AML-193 (cell line): ENCODE measurements at regions not wholly inside any gene's neighbourhood (a gene's known extent, or its start where the extent isn't known, plus 50 kb on each side); places are given as distances from the start of the nearest gene placed in this dataset.
"Not testable (repeated sequence)": the region's sequence is repeated elsewhere in the genome, so short reads cannot be mapped to it uniquely, and the experiment has no call there.

Source experiments
- DNase-seq, 2 experiments: peaks; one replicate each; lab custom pipeline; 2025; lab: John Stamatoyannopoulos, UW

- DNase-seq, result no peak
Observed at GRCh38 chr2:212913640-212914306, 237.6 kb downstream of the IKZF2 start.

- no peak for DNase-seq
Observed at GRCh38 chr2:212912445-212913103, 238.8 kb downstream of the IKZF2 start.

DNA sequence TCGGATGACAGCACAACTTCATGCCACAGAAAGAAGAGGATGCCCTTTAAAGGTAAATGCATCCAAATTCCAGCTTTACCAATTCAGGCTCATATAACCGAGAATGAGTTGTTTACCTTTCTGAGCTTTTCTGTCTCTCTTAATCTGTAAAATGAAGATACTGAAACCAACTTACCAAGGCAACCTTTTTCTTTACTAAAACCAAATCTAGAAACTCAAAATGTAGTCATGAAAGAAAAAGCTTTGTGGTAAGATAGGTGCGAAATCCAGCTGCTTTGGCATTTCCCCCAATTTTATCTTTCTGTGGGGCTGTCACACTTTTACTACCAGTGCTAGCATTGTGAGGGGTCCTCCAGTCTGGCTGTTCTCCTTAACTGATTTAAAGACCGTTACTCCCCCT is 240.4 kb downstream of the IKZF2 start:
- no peak for DNase-seq

DNA sequence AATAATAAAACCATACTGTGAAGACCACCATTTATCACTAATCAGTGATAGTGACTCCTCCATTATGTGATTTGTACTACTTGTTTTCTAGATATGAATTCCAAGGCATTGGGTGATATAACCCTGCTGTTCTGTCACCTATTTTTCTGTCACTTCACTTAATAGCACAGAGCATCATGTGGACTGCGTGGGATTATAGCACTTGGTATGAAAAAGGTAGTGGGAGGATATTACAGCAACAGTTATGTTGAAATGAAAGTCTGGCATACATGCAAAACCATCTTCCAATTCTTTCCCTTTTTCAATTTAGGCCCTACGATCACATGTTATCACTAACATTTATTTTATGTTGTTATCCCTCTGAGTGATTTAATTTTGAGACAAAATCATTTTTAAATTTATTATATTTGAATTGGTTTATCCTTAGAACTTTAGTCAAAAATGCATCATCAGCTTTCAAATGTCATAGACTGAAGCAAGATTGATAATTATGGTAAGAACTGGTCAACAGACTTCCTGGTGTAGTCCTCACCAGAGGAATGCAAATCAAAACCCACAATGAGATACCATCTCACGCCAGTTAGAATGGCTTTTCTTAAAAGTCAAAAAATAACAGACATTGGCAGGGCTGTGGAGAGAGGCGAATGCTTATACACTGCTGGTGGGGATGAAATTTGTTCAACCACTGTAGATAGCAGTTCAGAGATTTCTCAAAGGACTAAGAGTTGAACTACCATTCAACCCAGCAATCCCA is 242.6 kb downstream of the IKZF2 start:
- no peak for DNase-seq

GRCh38 chr2:212908031-212908430 is 243.4 kb downstream of the IKZF2 start:
- no peak for DNase-seq

- DNase-seq, result no peak
Observed at GRCh38 chr2:212906620-212907019, 244.8 kb downstream of the IKZF2 start.

GRCh38 chr2:212905640-212906201 is 245.7 kb downstream of the IKZF2 start:
- DNase-seq, result no peak

- DNase-seq, result peak; percentile 16 to 38
Observed at GRCh38 chr2:212904646-212905045, 246.8 kb downstream of the IKZF2 start.

GRCh38 chr2:212903413-212903812 is 248.0 kb downstream of the IKZF2 start:
- no peak for DNase-seq

- DNase-seq, result no peak
Observed at GRCh38 chr2:212902421-212902820, 249.0 kb downstream of the IKZF2 start.

- no peak for DNase-seq
Observed at GRCh38 chr2:212901604-212902275, 249.7 kb downstream of the IKZF2 start.

DNA sequence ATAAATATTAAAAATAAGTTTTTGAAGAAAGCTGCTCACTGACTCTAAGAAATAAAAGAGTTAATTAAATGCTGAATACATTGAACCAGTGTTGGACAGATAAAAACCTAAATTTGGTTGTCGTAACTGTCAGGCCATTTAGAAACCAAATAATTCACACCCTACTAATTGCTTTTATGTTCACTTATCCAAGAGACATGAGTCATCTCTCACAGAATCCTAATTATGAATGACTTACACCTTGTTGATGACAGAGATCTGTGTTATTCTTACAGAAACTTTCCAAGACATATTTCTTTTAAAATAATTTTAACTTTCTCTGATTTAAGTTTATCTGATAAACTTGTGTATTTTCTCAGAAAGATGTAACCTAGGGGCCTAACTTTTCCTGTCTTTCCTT is 250.7 kb downstream of the IKZF2 start:
- DNase-seq, result no peak

DNA sequence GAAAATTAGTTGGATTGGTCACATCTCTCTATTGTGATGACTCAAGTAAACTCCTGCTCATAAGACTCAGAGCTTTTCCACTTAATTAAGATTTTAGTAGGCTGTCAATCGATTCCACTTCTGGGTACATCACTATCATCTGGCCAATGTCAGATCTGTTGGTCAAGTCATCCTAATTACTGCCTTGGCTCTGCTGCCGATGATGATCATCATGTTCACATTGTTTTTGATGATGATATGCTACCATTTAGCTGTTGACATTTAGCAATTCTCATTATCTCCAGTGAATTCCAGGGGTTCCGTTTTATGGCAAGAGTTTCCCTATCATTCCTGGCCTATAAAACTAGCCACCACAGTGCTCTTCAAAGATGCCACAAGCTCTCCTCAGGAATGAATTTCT is 253.4 kb downstream of the IKZF2 start:
- no peak for DNase-seq

GRCh38 chr2:212897296-212897695 is 254.1 kb downstream of the IKZF2 start:
- no peak for DNase-seq

- DNase-seq, result no peak
Observed at GRCh38 chr2:212894026-212894425, 257.4 kb downstream of the IKZF2 start.

DNA sequence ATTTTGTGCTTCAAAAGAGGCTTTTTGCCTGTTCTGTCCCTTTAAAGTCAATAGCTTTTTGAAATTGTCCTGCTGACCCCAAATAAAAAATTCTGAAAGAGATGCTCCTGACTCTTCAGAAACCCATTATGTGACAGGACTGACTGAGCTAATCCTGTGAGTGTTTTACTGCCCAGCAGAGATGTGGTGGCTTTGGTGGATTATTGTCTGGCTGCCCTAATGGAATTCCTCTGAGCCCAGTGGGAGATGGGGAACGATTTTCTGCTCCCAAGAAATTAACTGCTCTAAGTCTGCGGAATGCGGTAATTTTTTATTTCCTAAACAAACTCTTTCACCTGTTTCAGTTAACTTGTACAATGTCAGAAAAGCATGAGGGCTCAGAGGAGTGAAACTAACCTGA is 258.2 kb downstream of the IKZF2 start:
- DNase-seq, result no peak

DNA sequence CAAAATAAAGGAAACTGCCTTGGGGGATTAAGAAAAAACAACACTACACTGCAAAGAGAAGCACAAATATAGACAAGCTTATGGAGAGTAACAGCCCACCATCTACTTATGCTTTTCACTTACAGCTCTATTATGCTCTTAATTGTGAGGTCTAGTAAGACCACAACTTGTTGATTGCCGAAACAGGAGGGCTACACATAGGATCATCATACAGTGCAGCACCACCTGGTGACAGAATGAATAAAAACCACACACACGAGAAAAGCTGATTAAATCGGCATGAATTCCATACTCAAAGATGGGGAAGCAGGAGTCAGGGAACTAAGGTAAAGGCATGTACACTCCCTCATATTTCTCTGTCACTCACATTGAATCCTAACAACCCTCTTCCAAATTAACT is 259.2 kb downstream of the IKZF2 start:
- DNase-seq, result peak in 1 of 2 experiments; percentile 2

DNA sequence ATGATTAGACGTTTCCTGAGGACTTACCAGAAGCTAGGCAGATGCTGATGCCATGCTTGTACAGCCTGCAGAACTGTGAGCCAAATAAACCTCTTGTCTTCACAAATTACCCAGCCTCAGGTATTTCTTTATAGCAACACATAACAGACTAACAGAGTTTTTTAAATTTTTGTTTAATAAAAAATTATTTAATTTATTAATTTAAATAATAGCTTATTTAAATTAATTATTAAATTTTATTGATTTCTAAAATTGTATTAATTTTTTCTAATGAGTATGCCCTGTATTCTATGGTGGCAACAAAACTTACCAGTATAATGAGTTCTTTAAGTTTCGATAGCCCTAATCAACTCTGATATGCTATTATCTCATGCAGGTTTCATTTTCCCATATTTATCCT is 259.8 kb downstream of the IKZF2 start:
- DNase-seq, result no peak

DNA sequence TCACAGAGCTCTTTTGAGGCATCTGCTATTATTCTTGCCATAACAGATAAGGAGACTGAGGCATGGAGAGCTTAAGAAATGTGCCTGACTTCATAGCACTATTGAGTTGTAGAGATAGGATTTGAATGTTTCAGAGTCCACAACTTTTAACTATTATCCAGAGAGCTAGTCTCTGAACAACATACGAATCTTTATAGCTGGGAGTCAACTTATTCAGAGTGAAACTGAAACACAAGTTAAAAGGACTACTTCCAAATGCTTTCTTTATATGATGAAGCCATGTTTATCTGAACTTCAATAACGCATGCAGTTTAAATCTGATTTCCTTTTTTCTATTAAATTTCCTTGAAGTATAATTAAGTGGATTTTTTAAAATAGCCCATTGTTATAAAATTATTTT is 268.8 kb downstream of the IKZF2 start:
- no peak for DNase-seq

DNA sequence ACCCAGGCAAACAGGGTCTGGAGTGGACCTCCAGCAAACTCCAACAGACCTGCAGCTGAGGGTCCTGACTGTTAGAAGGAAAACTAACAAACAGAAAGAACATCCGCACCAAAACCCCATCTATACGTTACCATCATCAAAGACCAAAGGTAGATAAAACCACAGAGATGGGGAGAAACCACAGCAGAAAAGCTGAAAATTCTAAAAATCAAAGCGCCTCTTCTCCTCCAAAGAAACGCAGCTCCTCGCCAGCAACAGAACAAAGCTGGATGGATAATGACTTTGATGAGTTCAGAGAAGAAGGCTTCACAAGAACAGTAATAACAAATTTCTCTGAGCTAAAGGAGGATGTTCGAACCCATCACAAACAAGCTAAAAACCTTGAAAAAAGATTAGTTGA is 274.9 kb downstream of the IKZF2 start:
- DNase-seq, result not testable (repeated sequence)

GRCh38 chr2:212875950-212876349 is 275.5 kb downstream of the IKZF2 start:
- DNase-seq, result not testable (repeated sequence)

- DNase-seq, result no peak
Observed at GRCh38 chr2:212873256-212873655, 278.2 kb downstream of the IKZF2 start.
